WTC11 (cell line): ENCODE measurements at regions not wholly inside any gene's neighbourhood (a gene's known extent, or its start where the extent isn't known, plus 50 kb on each side); places are given as distances from the start of the nearest gene placed in this dataset.

Source experiments
- ATAC-seq: fragments of 200-7000 bp; cut with Tn5 transposase; 2 replicates; pipeline ENCODE4 v1.10.0; 2021; ENCODE audit warnings: mild to moderate bottlenecking, moderate library complexity
- CTCF ChIA-PET: fragments of 300-600 bp; sonication (Branson Sonifier 250); formaldehyde crosslinking; loops from one replicate; lab custom pipeline; 2021; ENCODE audit warnings: antibody characterized with exemption; lab: Charles Lee
- POLR2A ChIA-PET: fragments of 350-600 bp; sonication (Branson Sonifier 250); formaldehyde crosslinking; loops from one replicate; lab custom pipeline; 2021; ENCODE audit warnings: antibody characterized with exemption; lab: Charles Lee
- DNase-seq: peaks from one replicate; pipeline ENCODE4 v3.0.0; 2021; ENCODE audit warnings: low spot score
- H3K27ac Mint-ChIP-seq: 2 replicates; pipeline ENCODE4 v1.8.0; 2021; ENCODE audit warnings: mixed read lengths
- H3K27me3 Mint-ChIP-seq: 2 replicates; pipeline ENCODE4 v1.8.0; 2021; ENCODE audit warnings: low read depth, mild to moderate bottlenecking, moderate library complexity, mixed read lengths
- H3K36me3 Mint-ChIP-seq: 2 replicates; pipeline ENCODE4 v1.8.0; 2021; ENCODE audit warnings: mixed read lengths
- H3K4me1 Mint-ChIP-seq: 2 replicates; pipeline ENCODE4 v1.8.0; 2022; ENCODE audit warnings: mixed read lengths
- H3K4me3 Mint-ChIP-seq: 2 replicates; pipeline ENCODE4 v1.8.0; 2021; ENCODE audit warnings: mild to moderate bottlenecking, moderate library complexity, mixed read lengths
- H3K9me3 Mint-ChIP-seq: 2 replicates; pipeline ENCODE4 v1.8.0; 2021; ENCODE audit warnings: mixed read lengths
- EMX1 ChIP-seq: fragments of 250-450 bp; sonication (Bioruptor Pico); IDR thresholded peaks from 2 replicates; pipeline ENCODE4 v1.8.0; 2021; ENCODE audit warnings: mild to moderate bottlenecking
- ETV6 ChIP-seq: sonication (generic); formaldehyde crosslinking; IDR thresholded peaks from 2 replicates; pipeline ENCODE4 v1.8.1; 2022; ENCODE audit warnings: mild to moderate bottlenecking, missing genetic modification reagents
- FOXJ3 ChIP-seq: sonication (generic); formaldehyde crosslinking; IDR thresholded peaks from 2 replicates; pipeline ENCODE4 v1.9.0; 2021; ENCODE audit warnings: missing genetic modification reagents, mild to moderate bottlenecking, borderline replicate concordance
- IRF2 ChIP-seq: sonication (generic); formaldehyde crosslinking; IDR thresholded peaks from 2 replicates; pipeline ENCODE4 v1.8.0; 2022; ENCODE audit warnings: low read depth, missing genetic modification reagents, borderline replicate concordance
- NR2C2 ChIP-seq: sonication (generic); formaldehyde crosslinking; IDR thresholded peaks from 2 replicates; pipeline ENCODE4 v1.8.0; 2022; ENCODE audit warnings: mild to moderate bottlenecking, missing genetic modification reagents
- NR3C1 ChIP-seq: sonication (generic); formaldehyde crosslinking; conservative IDR thresholded peaks from 2 replicates; pipeline ENCODE4 v1.8.1; 2023; ENCODE audit warnings: low read depth, mild to moderate bottlenecking, missing genetic modification reagents
- SMAD3 ChIP-seq: sonication (generic); formaldehyde crosslinking; IDR thresholded peaks from 2 replicates; pipeline ENCODE4 v1.8.0; 2022; ENCODE audit warnings: missing genetic modification reagents, mild to moderate bottlenecking, borderline replicate concordance
- ZNF138 ChIP-seq: sonication (generic); formaldehyde crosslinking; conservative IDR thresholded peaks from 2 replicates; pipeline ENCODE4 v1.8.1; 2022; ENCODE audit warnings: mild to moderate bottlenecking, moderate library complexity, missing genetic modification reagents
- ZNF671 ChIP-seq: fragments of 250-450 bp; sonication (Bioruptor Pico); IDR thresholded peaks from 2 replicates; pipeline ENCODE4 v1.8.0; 2021; ENCODE audit warnings: mild to moderate bottlenecking
- TF ChIP-seq, protein P1 (sequence below): fragments of 200-600 bp; IDR thresholded peaks from 2 replicates; pipeline ENCODE4 v1.8.0; 2022; ENCODE audit warnings: antibody characterized with exemption
- TF ChIP-seq, protein P2 (sequence below): sonication (generic); formaldehyde crosslinking; IDR thresholded peaks from 2 replicates; pipeline ENCODE4 v1.8.1; 2023; ENCODE audit warnings: mild to moderate bottlenecking, missing genetic modification reagents, moderate library complexity
- TF ChIP-seq, protein P3 (sequence below): sonication (generic); formaldehyde crosslinking; IDR thresholded peaks from 2 replicates; pipeline ENCODE4 v1.8.0; 2023; ENCODE audit warnings: missing genetic modification reagents
- TF ChIP-seq, protein P4 (sequence below): fragments of 250-450 bp; sonication (Bioruptor Pico); IDR thresholded peaks from 2 replicates; pipeline ENCODE4 v1.9.0; 2021; ENCODE audit warnings: moderate library complexity, mild to moderate bottlenecking, inconsistent platforms, borderline replicate concordance
- TF ChIP-seq, protein P5 (sequence below): sonication (generic); formaldehyde crosslinking; IDR thresholded peaks from 2 replicates; pipeline ENCODE4 v1.8.1; 2022; ENCODE audit warnings: mild to moderate bottlenecking, missing genetic modification reagents, moderate library complexity, borderline replicate concordance
- TF ChIP-seq, protein P6 (sequence below): fragments of 250-450 bp; sonication (Bioruptor Pico); IDR thresholded peaks from 2 replicates; pipeline ENCODE4 v1.9.0; 2021; ENCODE audit warnings: mild to moderate bottlenecking, borderline replicate concordance
- TF ChIP-seq, protein P7 (sequence below): sonication (generic); formaldehyde crosslinking; IDR thresholded peaks from 2 replicates; pipeline ENCODE4 v1.8.1; 2023; ENCODE audit warnings: mild to moderate bottlenecking, missing genetic modification reagents, borderline replicate concordance

DNA sequence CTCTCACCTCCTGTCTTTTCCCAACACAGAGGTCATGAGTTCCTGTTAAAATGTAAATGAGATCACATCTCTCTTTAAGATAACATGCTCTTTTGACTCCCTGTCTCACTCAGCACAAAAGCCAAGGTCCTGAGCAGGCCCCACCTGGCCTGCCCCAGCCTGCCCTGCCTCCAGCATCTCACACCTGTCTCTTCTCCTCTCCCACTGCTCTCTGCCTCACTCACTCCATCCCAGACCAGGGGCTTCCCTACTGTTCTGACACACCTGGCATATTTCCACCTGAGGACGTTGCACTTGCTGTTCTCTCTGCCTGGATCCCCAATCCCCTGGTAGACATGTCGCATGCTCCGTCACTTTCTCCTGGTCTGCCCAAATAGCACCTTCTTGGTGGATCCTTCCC lies 285.0 kb upstream of the ZMIZ1 start:
- ATAC-seq: no peak
- no peak overlapping the region for H3K27ac Mint-ChIP-seq
- no peak for DNase-seq
- TF ChIP-seq ETV6 (CRISPR knock-in tag) (no peak), IRF2 (CRISPR knock-in tag) (no peak), ZNF138 (no peak), EMX1 (CRISPR knock-in tag) (no peak), SMAD3 (CRISPR knock-in tag) (no peak), NR3C1 (no peak), ZNF671 (CRISPR knock-in tag) (no peak), FOXJ3 (CRISPR knock-in tag) (no peak)
- TF ChIP-seq, protein P1, sequence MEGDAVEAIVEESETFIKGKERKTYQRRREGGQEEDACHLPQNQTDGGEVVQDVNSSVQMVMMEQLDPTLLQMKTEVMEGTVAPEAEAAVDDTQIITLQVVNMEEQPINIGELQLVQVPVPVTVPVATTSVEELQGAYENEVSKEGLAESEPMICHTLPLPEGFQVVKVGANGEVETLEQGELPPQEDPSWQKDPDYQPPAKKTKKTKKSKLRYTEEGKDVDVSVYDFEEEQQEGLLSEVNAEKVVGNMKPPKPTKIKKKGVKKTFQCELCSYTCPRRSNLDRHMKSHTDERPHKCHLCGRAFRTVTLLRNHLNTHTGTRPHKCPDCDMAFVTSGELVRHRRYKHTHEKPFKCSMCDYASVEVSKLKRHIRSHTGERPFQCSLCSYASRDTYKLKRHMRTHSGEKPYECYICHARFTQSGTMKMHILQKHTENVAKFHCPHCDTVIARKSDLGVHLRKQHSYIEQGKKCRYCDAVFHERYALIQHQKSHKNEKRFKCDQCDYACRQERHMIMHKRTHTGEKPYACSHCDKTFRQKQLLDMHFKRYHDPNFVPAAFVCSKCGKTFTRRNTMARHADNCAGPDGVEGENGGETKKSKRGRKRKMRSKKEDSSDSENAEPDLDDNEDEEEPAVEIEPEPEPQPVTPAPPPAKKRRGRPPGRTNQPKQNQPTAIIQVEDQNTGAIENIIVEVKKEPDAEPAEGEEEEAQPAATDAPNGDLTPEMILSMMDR: no peak
- TF ChIP-seq, protein P2, sequence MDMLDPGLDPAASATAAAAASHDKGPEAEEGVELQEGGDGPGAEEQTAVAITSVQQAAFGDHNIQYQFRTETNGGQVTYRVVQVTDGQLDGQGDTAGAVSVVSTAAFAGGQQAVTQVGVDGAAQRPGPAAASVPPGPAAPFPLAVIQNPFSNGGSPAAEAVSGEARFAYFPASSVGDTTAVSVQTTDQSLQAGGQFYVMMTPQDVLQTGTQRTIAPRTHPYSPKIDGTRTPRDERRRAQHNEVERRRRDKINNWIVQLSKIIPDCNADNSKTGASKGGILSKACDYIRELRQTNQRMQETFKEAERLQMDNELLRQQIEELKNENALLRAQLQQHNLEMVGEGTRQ (CRISPR knock-in tag): no peak
- TF ChIP-seq, protein P3, sequence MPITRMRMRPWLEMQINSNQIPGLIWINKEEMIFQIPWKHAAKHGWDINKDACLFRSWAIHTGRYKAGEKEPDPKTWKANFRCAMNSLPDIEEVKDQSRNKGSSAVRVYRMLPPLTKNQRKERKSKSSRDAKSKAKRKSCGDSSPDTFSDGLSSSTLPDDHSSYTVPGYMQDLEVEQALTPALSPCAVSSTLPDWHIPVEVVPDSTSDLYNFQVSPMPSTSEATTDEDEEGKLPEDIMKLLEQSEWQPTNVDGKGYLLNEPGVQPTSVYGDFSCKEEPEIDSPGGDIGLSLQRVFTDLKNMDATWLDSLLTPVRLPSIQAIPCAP (CRISPR knock-in tag): no peak
- TF ChIP-seq, protein P4, sequence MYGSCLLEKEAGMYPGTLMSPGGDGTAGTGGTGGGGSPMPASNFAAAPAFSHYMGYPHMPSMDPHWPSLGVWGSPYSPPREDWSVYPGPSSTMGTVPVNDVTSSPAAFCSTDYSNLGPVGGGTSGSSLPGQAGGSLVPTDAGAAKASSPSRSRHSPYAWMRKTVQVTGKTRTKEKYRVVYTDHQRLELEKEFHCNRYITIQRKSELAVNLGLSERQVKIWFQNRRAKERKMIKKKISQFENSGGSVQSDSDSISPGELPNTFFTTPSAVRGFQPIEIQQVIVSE (CRISPR knock-in tag): no peak
- TF ChIP-seq, protein P5, sequence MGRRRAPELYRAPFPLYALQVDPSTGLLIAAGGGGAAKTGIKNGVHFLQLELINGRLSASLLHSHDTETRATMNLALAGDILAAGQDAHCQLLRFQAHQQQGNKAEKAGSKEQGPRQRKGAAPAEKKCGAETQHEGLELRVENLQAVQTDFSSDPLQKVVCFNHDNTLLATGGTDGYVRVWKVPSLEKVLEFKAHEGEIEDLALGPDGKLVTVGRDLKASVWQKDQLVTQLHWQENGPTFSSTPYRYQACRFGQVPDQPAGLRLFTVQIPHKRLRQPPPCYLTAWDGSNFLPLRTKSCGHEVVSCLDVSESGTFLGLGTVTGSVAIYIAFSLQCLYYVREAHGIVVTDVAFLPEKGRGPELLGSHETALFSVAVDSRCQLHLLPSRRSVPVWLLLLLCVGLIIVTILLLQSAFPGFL (CRISPR knock-in tag): no peak
- TF ChIP-seq, protein P6, sequence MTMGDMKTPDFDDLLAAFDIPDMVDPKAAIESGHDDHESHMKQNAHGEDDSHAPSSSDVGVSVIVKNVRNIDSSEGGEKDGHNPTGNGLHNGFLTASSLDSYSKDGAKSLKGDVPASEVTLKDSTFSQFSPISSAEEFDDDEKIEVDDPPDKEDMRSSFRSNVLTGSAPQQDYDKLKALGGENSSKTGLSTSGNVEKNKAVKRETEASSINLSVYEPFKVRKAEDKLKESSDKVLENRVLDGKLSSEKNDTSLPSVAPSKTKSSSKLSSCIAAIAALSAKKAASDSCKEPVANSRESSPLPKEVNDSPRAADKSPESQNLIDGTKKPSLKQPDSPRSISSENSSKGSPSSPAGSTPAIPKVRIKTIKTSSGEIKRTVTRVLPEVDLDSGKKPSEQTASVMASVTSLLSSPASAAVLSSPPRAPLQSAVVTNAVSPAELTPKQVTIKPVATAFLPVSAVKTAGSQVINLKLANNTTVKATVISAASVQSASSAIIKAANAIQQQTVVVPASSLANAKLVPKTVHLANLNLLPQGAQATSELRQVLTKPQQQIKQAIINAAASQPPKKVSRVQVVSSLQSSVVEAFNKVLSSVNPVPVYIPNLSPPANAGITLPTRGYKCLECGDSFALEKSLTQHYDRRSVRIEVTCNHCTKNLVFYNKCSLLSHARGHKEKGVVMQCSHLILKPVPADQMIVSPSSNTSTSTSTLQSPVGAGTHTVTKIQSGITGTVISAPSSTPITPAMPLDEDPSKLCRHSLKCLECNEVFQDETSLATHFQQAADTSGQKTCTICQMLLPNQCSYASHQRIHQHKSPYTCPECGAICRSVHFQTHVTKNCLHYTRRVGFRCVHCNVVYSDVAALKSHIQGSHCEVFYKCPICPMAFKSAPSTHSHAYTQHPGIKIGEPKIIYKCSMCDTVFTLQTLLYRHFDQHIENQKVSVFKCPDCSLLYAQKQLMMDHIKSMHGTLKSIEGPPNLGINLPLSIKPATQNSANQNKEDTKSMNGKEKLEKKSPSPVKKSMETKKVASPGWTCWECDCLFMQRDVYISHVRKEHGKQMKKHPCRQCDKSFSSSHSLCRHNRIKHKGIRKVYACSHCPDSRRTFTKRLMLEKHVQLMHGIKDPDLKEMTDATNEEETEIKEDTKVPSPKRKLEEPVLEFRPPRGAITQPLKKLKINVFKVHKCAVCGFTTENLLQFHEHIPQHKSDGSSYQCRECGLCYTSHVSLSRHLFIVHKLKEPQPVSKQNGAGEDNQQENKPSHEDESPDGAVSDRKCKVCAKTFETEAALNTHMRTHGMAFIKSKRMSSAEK (CRISPR knock-in tag): no peak
- peaks cover 5% of the 10 kb centered on the region for H3K27me3 Mint-ChIP-seq
- POLR2A ChIA-PET: no interaction called here
- no peak overlapping the region for H3K4me3 Mint-ChIP-seq
- CTCF ChIA-PET: no interaction called here
- peaks cover 6% of the 10 kb centered on the region for H3K36me3 Mint-ChIP-seq
- peaks cover 22% of the 10 kb centered on the region for H3K9me3 Mint-ChIP-seq
- no peaks in the 10 kb centered on the region for H3K4me1 Mint-ChIP-seq

DNA sequence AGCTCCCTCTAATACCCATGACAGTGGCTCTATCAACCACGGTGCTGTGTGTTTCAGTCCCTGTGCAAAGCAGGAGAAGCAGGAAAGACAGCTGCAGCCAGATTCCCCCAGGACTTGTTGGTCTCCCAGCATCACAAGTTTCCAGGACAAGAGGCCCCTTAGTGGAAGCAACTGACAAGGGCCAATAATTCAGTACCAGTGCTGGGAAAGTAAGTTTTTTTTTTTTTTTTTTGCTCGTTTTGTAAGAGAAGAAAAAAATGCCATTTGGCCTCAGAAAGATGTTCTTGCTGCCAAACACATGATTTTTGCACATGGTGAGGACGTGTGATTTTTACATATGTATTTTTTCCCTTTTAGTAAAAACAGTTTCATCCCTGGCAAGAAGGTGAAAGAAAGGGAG lies 284.2 kb upstream of the ZMIZ1 start:
- Mint-ChIP-seq H3K4me1 (no peaks in the 10 kb centered on the region), H3K9me3 (peaks cover 22% of the 10 kb centered on the region), H3K27ac (no peak overlapping the region), H3K4me3 (no peak overlapping the region), H3K36me3 (peaks cover 6% of the 10 kb centered on the region), H3K27me3 (peaks cover 5% of the 10 kb centered on the region)
- TF ChIP-seq NR2C2 (CRISPR knock-in tag): no peak
- TF ChIP-seq, protein P7, sequence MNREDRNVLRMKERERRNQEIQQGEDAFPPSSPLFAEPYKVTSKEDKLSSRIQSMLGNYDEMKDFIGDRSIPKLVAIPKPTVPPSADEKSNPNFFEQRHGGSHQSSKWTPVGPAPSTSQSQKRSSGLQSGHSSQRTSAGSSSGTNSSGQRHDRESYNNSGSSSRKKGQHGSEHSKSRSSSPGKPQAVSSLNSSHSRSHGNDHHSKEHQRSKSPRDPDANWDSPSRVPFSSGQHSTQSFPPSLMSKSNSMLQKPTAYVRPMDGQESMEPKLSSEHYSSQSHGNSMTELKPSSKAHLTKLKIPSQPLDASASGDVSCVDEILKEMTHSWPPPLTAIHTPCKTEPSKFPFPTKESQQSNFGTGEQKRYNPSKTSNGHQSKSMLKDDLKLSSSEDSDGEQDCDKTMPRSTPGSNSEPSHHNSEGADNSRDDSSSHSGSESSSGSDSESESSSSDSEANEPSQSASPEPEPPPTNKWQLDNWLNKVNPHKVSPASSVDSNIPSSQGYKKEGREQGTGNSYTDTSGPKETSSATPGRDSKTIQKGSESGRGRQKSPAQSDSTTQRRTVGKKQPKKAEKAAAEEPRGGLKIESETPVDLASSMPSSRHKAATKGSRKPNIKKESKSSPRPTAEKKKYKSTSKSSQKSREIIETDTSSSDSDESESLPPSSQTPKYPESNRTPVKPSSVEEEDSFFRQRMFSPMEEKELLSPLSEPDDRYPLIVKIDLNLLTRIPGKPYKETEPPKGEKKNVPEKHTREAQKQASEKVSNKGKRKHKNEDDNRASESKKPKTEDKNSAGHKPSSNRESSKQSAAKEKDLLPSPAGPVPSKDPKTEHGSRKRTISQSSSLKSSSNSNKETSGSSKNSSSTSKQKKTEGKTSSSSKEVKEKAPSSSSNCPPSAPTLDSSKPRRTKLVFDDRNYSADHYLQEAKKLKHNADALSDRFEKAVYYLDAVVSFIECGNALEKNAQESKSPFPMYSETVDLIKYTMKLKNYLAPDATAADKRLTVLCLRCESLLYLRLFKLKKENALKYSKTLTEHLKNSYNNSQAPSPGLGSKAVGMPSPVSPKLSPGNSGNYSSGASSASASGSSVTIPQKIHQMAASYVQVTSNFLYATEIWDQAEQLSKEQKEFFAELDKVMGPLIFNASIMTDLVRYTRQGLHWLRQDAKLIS (CRISPR knock-in tag): no peak
- TF ChIP-seq ZNF671 (CRISPR knock-in tag): no peak
- POLR2A ChIA-PET: no interaction called here
- DNase-seq (no peak), ATAC-seq (no peak)
- CTCF ChIA-PET: no interaction called here
